ENCODE measurements at regions not wholly inside any gene's neighbourhood (a gene's known extent, or its start where the extent isn't known, plus 50 kb on each side); places are given as distances from the start of the nearest gene placed in this dataset.

GRCh38 chr9:78782858-78783257 lies 485.9 kb downstream of the PSAT1 start:
- TF ChIP-seq CTCF (IDR thresholded peaks at IDR 0.05; ENCODE audit: low read depth, low read length) = no peak
- H3K4me3 ChIP-seq (ENCODE audit: low read depth, low read length) = no peak overlapping the region

GRCh38 chr9:78783743-78784142 lies 486.8 kb downstream of the PSAT1 start:
- no peak overlapping the region for H3K4me3 ChIP-seq (ENCODE audit: low read depth, low read length)
- peak; percentile 37; the same call in 1 of the 2 replicates for TF ChIP-seq CTCF (IDR thresholded peaks at IDR 0.05; ENCODE audit: low read depth, low read length)

- no peak overlapping the region for H3K4me3 ChIP-seq (ENCODE audit: low read depth, low read length)
- TF ChIP-seq CTCF (IDR thresholded peaks at IDR 0.05; ENCODE audit: low read depth, low read length) = no peak
Observed at GRCh38 chr9:78786794-78787193, 489.9 kb downstream of the PSAT1 start.

DNA sequence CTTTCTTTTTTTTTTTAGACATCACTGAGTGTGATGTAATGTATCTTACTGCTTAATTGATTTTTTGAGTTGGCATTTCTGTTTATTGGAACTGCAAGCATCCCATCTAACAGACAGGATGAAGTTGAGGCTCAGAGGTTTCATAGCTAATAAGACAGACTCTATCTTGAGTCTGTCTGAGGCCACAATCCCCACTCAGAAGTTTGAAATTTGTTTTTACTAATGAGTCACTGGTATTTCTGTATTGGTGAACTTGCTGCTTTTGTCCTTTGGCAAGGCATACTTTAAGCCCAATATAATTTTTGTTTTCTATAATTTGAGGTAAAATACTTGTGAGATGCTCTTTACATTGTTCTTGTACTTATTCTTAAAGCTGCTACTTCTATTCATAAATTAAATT lies 491.2 kb downstream of the PSAT1 start:
- no peak overlapping the region for H3K4me3 ChIP-seq (ENCODE audit: low read depth, low read length)
- TF ChIP-seq CTCF (IDR thresholded peaks at IDR 0.05; ENCODE audit: low read depth, low read length) = no peak

- no peak for TF ChIP-seq CTCF (IDR thresholded peaks at IDR 0.05; ENCODE audit: low read depth, low read length)
- H3K4me3 ChIP-seq (ENCODE audit: low read depth, low read length) = no peak overlapping the region
Observed at GRCh38 chr9:78791779-78792178, 494.9 kb downstream of the PSAT1 start.

DNA sequence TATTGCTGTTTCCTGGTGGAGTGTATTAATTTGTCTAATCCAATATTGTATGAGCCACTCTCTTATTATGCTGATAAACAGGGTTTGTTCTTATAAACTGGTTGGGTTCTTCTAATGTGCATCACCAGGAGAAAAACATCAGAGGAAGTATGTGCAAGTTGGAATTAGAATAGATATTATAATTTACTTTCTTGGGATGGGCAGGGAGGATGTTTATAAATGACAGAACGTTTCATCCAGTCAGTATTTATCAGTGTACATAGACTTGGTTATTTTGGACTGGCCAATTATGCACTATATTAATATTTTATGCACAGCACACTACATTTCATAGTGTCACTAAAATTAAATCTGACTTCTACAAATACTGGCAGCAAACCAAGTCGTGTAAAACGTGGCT lies 495.8 kb downstream of the PSAT1 start:
- H3K4me3 ChIP-seq (ENCODE audit: low read depth, low read length) = no peak overlapping the region
- TF ChIP-seq CTCF (IDR thresholded peaks at IDR 0.05; ENCODE audit: low read depth, low read length) = no peak

DNA sequence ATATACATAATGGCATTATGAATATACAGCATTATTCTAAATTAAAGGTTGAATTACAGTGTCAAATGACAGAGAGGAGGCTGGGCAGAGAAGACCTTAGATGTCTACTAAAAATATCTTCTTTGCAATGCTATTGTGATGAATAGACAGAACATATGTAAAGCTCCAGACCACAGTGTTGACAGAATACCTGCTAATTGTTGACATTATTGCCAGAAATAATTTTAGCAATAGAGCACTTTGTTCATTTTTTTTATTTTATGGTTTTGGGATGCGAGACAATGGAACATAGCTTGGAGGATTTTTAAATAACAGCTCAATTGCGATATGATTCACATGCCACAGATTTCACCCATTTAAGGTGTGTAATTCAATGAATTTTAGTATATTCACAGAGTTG lies 508.8 kb downstream of the PSAT1 start:
- TF ChIP-seq CTCF (IDR thresholded peaks at IDR 0.05; ENCODE audit: low read depth, low read length) = no peak

More for the DNA sequence above, 508.8 kb downstream of the PSAT1 start:
- H3K4me3 ChIP-seq (ENCODE audit: low read depth, low read length) = no peak overlapping the region
